NB4 (cell line): ENCODE measurements at regions not wholly inside any gene's neighbourhood (a gene's known extent, or its start where the extent isn't known, plus 50 kb on each side); places are given as distances from the start of the nearest gene placed in this dataset.
A peak's percentile ranks its signal among the peaks of the same experiment; 100 is the strongest.

Experiments
- DNase-seq: peaks from one replicate; pipeline ENCODE4 v3.0.0; 2010; ENCODE audit warnings: low read depth
- H3K4me3 ChIP-seq: one replicate; pipeline ENCODE4 v1.5.1; 2011; ENCODE audit warnings: mild to moderate bottlenecking, low read depth, low read length, moderate library complexity
- CTCF ChIP-seq: IDR thresholded peaks from one replicate; pipeline ENCODE4 v1.5.1; 2012; ENCODE audit warnings: low read depth, low read length
- MYC ChIP-seq: IDR thresholded peaks from 2 replicates; pipeline ENCODE4 v1.6.1; 2011; ENCODE audit warnings: low read depth, low read length
- POLR2A ChIP-seq: IDR thresholded peaks from 2 replicates; pipeline ENCODE4 v1.6.1; 2011; ENCODE audit warnings: mild to moderate bottlenecking; ENCODE audit not compliant: insufficient read length; ENCODE audit errors: extremely low read depth
- TF ChIP-seq, protein P1 (sequence below): IDR thresholded peaks from 2 replicates; pipeline ENCODE4 v1.6.1; 2011; ENCODE audit warnings: low read depth, low read length

DNA sequence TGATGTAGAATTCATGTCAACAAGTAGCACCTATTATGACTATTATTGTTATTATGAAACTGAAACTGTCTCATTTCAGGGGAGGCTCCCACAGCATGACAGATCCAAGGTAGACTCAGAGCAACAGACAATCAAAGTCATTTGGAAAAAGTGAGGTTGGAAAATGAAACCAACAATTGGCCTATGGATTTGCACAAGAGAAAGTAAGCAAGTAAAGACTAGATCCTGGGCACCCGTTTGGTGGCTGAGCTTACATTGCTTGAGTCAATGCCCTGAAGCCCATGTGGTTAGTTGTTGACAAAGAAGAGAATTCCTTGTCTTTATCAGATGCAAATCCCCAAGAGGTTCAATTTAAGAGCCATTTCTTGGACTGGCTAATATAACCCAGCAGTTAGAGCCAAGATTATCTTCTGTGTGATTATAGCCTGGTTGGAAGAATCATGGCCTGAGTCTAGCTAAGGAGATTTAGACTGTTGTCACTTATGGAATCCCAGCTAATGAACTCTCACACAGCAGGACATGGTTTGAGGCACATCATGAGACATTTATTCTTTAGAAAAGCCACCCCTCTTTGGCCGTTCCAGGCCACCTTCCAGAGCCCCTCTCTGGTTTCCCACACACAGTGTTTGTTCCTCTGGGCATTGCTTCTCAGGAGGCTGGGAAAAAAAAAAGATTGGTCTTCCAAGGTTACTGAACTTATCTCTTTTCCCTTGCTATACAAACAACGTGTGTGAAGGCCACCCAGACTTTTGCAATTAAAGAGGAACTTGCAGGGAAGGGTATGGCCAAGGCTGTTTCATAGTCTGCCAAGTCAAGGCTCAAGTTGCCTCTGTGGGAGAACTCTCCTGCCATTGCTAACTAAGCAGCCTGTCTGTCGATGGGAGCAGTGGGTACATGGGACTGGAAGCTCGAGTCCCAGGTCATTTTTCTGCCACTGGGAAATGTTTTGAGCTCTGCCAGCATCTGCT is 399.5 kb downstream of the ENC1 start:
- TF ChIP-seq CTCF (no peak), POLR2A (no peak), MYC (no peak)
- TF ChIP-seq, protein P1, sequence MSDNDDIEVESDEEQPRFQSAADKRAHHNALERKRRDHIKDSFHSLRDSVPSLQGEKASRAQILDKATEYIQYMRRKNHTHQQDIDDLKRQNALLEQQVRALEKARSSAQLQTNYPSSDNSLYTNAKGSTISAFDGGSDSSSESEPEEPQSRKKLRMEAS: no peak
- no peak overlapping the region for H3K4me3 ChIP-seq
- peak; percentile 77 for DNase-seq

GRCh38 chr5:74239261-74239660 is 401.3 kb downstream of the ENC1 start:
- no peak overlapping the region for H3K4me3 ChIP-seq
- peak; percentile 90 for DNase-seq
- no peak for TF ChIP-seq CTCF
- peak; percentile 97 for TF ChIP-seq MYC
- TF ChIP-seq POLR2A: no peak
- TF ChIP-seq, protein P1: peak; percentile 95

- TF ChIP-seq CTCF (no peak), POLR2A (no peak), MYC (no peak)
- TF ChIP-seq, protein P1: no peak
- no peak for DNase-seq
- H3K4me3 ChIP-seq: no peak overlapping the region
Measured at GRCh38 chr5:74237571-74238145, 402.9 kb downstream of the ENC1 start.

GRCh38 chr5:74235552-74235951 is 405.0 kb downstream of the ENC1 start:
- no peak for DNase-seq
- no peak for TF ChIP-seq POLR2A
- TF ChIP-seq, protein P1: no peak
- no peak for TF ChIP-seq CTCF
- TF ChIP-seq MYC: no peak
- no peak overlapping the region for H3K4me3 ChIP-seq

DNA sequence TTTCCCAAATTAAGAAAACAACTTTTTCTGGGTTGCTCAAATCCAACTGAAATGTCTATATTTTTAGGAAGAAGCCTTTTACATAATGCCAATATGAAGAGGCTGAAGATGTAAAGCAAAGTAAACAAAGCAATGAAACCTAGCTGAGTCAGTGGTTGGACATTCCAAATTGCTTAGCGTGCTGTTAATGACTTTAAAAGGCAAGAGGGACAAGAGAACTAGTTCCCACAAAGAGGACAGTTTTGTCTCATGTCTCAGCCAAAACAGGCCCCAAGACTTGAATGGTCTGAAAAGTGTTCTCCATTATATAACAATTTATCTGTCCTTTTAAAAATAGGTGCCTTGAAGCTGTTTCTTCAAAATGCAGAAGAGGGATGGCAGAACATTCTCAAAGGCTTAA is 407.0 kb downstream of the ENC1 start:
- TF ChIP-seq, protein P1: no peak
- TF ChIP-seq CTCF: no peak
- TF ChIP-seq MYC: no peak
- no peak for TF ChIP-seq POLR2A
- no peak overlapping the region for H3K4me3 ChIP-seq
- no peak for DNase-seq
